GM19372 (cell line): ENCODE measurements at regions not wholly inside any gene's neighbourhood (a gene's known extent, or its start where the extent isn't known, plus 50 kb on each side); places are given as distances from the start of the nearest gene placed in this dataset.
"Not testable (repeated sequence)": the region's sequence is repeated elsewhere in the genome, so short reads cannot be mapped to it uniquely, and the experiment has no call there.

Source experiments
- ATAC-seq: cut with Tn5 transposase; IDR thresholded peaks from one replicate; pipeline ENCODE4 v1.9.1; 2021; ENCODE audit warnings: mild to moderate bottlenecking, low read depth, moderate library complexity; ENCODE audit not compliant: unreplicated experiment

GRCh38 chr2:6082625-6083018 is 390.4 kb downstream of the SOX11 start:
- ATAC-seq: no peak

GRCh38 chr2:6083136-6083535 is 391.0 kb downstream of the SOX11 start:
- ATAC-seq: no peak

GRCh38 chr2:6089474-6089873 is 397.3 kb downstream of the SOX11 start:
- ATAC-seq: no peak

- ATAC-seq: no peak
Observed at GRCh38 chr2:6103372-6103771, 411.2 kb downstream of the SOX11 start.

GRCh38 chr2:6103949-6104348 is 411.8 kb downstream of the SOX11 start:
- no peak for ATAC-seq

GRCh38 chr2:6107290-6107689 is 415.1 kb downstream of the SOX11 start:
- no peak for ATAC-seq

GRCh38 chr2:6109831-6110230 is 417.6 kb downstream of the SOX11 start:
- no peak for ATAC-seq

GRCh38 chr2:6111781-6112261 is 419.6 kb downstream of the SOX11 start:
- ATAC-seq: no peak

- no peak for ATAC-seq
Observed at GRCh38 chr2:6113786-6114185, 421.6 kb downstream of the SOX11 start.

GRCh38 chr2:6127718-6128117 is 435.5 kb downstream of the SOX11 start:
- ATAC-seq: no peak

GRCh38 chr2:6139142-6139541 is 447.0 kb downstream of the SOX11 start:
- ATAC-seq: no peak

- no peak for ATAC-seq
Observed at GRCh38 chr2:6139916-6140315, 447.7 kb downstream of the SOX11 start.

- no peak for ATAC-seq
Observed at GRCh38 chr2:6140509-6140908, 448.3 kb downstream of the SOX11 start.

- no peak for ATAC-seq
Observed at GRCh38 chr2:6143812-6144211, 451.6 kb downstream of the SOX11 start.

GRCh38 chr2:6147215-6147614 is 455.0 kb downstream of the SOX11 start:
- ATAC-seq: not testable (repeated sequence)

GRCh38 chr2:6148882-6149281 is 456.7 kb downstream of the SOX11 start:
- no peak for ATAC-seq

GRCh38 chr2:6159606-6160005 is 467.4 kb downstream of the SOX11 start:
- no peak for ATAC-seq

- no peak for ATAC-seq
Observed at GRCh38 chr2:6163932-6164331, 471.7 kb downstream of the SOX11 start.

- no peak for ATAC-seq
Observed at GRCh38 chr2:6164986-6165747, 473.0 kb downstream of the SOX11 start.

- no peak for ATAC-seq
Observed at GRCh38 chr2:6167592-6168138, 475.5 kb downstream of the SOX11 start.

GRCh38 chr2:6168485-6168884 is 476.3 kb downstream of the SOX11 start:
- no peak for ATAC-seq

GRCh38 chr2:6171294-6171693 is 479.1 kb downstream of the SOX11 start:
- ATAC-seq: no peak
